ENCODE measurements at regions not wholly inside any gene's neighbourhood (a gene's known extent, or its start where the extent isn't known, plus 50 kb on each side); places are given as distances from the start of the nearest gene placed in this dataset.
"Not testable (repeated sequence)": the region's sequence is repeated elsewhere in the genome, so short reads cannot be mapped to it uniquely, and the experiment has no call there.

DNA sequence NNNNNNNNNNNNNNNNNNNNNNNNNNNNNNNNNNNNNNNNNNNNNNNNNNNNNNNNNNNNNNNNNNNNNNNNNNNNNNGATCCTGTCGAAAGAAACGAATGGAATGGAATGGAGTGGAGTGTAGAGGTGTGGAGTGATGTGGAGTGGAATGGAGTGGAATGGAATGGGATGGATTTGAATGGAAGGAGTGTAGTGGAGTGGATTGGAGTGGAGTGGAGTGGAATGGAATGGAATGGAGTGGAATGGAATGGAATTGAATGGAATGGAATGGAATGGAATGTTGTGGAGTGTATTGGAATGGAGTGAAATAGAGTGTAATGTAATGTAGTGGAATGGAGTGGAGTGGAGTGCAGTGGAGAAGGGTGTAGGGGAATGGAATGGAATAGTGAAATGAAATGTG lies 1275.4 kb upstream of the TPTE start:
- peak in 1 of 2 donors; percentile 3 for DNase-seq

DNA sequence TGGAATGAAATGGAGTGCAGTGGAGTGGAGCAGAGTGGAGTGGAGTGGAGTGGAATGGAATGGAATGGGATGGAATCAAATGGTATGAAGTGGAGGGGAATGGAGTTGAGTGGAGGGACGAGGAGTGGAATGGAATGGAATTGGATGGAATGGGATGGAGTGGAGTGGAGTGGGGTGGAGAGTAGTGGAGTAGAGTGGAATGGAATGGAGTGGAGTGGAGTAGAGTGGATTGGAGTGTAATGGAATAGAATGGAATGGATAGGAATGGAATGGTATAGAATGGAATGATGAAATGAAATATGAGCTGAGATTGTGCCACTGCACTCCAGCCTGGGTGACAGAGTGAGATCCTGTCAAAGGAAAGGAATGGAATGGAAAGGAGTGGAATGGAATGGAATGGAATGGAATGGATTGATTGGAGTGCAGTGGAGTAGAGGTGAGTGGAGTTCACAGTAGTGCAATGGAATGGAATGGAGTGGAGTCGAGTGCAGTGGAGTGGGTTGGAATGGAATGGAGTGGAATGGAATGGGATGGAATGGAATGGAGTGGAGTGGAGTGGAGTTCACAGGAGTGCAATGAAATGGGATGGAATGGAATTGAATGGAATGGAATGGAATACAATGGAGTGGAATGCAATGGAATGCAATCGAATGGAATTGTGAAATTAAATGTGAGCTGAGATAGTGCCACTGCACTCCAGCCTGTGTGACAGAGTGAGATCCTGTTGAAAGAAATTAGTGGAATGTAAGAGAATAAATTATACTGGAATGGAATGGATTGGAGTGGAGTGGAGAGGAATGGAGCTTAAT lies 1274.7 kb upstream of the TPTE start:
- peak; percentile 0 to 12 for DNase-seq

DNA sequence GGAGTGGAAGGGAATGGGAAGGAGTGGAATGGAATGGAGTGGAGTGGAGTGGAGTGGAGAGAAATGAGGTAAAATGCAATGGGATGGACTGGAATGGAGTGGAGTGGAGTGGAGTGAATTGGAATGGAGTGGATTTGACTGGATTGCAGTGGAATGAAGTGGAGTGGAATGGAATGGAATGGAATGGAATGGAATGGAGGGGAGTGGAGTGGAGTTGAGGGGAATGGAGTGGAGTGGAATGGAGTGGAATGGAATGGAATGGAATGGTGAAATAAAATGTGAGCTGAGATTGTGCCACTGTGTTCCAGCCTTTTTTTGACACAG lies 1274.1 kb upstream of the TPTE start:
- not testable (repeated sequence) for DNase-seq

DNA sequence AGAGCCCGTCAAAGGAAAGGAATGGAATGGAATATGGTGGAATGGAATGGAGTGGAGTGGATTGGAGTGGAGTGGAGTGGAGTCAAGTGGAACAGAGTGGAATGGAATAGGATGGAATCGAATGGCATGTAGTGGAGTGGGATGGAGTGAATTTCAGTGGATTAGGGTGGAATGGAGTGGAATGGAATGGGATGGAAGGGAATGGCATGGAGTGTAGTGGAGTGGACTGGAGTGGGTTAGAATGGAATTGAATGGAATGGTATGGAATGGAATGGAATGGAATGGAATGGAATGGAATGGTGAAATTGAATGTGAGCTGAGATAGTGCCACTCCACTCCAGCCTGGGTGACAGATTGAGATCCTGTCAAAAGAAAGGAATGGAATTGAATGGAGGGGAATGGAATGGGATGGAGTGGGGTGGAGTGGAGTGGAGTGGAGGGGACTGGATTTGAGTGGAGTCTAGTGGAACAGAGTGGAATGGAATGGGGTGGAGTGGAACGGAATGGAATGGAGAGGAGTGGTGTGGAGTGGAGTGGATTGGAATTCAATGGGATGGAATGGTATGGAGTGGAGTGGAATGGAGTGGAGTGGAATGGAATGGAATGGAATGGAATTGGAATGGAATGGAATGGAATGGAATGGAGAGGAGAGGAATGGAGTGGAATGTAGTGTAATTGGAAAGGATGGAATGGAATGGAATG lies 1273.6 kb upstream of the TPTE start:
- DNase-seq = peak in 1 of 2 donors; percentile 11

Measured in CD4-positive, alpha-beta T cell treated with Interleukin-4 for 1 hour (primary cell).